Caco-2 (cell line): ENCODE measurements at regions not wholly inside any gene's neighbourhood (a gene's known extent, or its start where the extent isn't known, plus 50 kb on each side); places are given as distances from the start of the nearest gene placed in this dataset.

Experiments
- BruUV-seq: library from RNA; stranded (reverse); fragments of 400-500 nt; replicated peaks from 2 replicates; lab custom pipeline; 2021; lab: Mats Ljungman, UMichigan
- CTCF ChIA-PET: fragments of 300-600 bp; sonication (Branson Sonifier 250); formaldehyde crosslinking; loops from one replicate; lab custom pipeline; 2022; ENCODE audit warnings: antibody characterized with exemption; lab: Charles Lee
- POLR2A ChIA-PET: fragments of 300-600 bp; sonication (Branson Sonifier 250); formaldehyde crosslinking; loops from one replicate; lab custom pipeline; 2022; ENCODE audit warnings: antibody characterized with exemption; lab: Charles Lee
- DNase-seq, 2 experiments: peaks; one replicate each; pipeline versions ENCODE4 v3.0.0 to v3.0.0-alpha.2; 2020 to 2022
- H3K27me3 ChIP-seq: replicated peaks from 2 replicates; pipeline ENCODE4 v1.6.0; 2011; ENCODE audit warnings: low read length; ENCODE audit not compliant: control insufficient read depth, insufficient read depth
- H3K36me3 ChIP-seq: 2 replicates; pipeline ENCODE4 v1.5.1; 2011; ENCODE audit warnings: low read length; ENCODE audit not compliant: control insufficient read depth, insufficient read depth
- H3K4me1 ChIP-seq: fragments of 250-450 bp; sonication (Bioruptor Pico); 2 replicates; pipeline ENCODE4 v1.5.1; 2020; ENCODE audit warnings: mild to moderate bottlenecking
- H3K4me3 ChIP-seq: 2 replicates; pipeline ENCODE4 v1.5.1; 2011; ENCODE audit warnings: low read depth, mild to moderate bottlenecking, control low read depth, low read length
- H3K9me3 ChIP-seq: fragments of 250-450 bp; sonication (Bioruptor Pico); 2 replicates; pipeline ENCODE4 v1.5.1; 2020; ENCODE audit warnings: mild to moderate bottlenecking, moderate library complexity
- H3K27ac Mint-ChIP-seq: one replicate; pipeline ENCODE4 v1.8.0; 2022; ENCODE audit warnings: mixed read lengths; ENCODE audit not compliant: unreplicated experiment
- H3K27me3 Mint-ChIP-seq: one replicate; pipeline ENCODE4 v1.8.0; 2022; ENCODE audit warnings: mixed read lengths; ENCODE audit not compliant: insufficient read depth, unreplicated experiment
- H3K36me3 Mint-ChIP-seq: one replicate; pipeline ENCODE4 v1.8.0; 2022; ENCODE audit warnings: mild to moderate bottlenecking, mixed read lengths; ENCODE audit not compliant: insufficient read depth, unreplicated experiment
- H3K4me1 Mint-ChIP-seq: one replicate; pipeline ENCODE4 v1.8.0; 2022; ENCODE audit warnings: low read depth, mixed read lengths; ENCODE audit not compliant: unreplicated experiment
- H3K4me3 Mint-ChIP-seq: one replicate; pipeline ENCODE4 v1.8.0; 2022; ENCODE audit warnings: mild to moderate bottlenecking, moderate library complexity, mixed read lengths; ENCODE audit not compliant: unreplicated experiment
- H3K9me3 Mint-ChIP-seq: one replicate; pipeline ENCODE4 v1.8.0; 2022; ENCODE audit warnings: mixed read lengths; ENCODE audit not compliant: unreplicated experiment
- intact Hi-C: fragments of 100-400 bp; cut with micrococcal nuclease; formaldehyde crosslinking; loops from one replicate; pipeline ENCODE4 v1.10.0; 2022; ENCODE audit not compliant: unreplicated experiment
- TF ChIP-seq, protein P1 (sequence below), 2 experiments: fragments of 200-600 bp in 1 of 2; IDR thresholded peaks; 1 replicate in 1 of 2; 2 replicates in 1 of 2; pipeline versions ENCODE4 v1.5.1 to v1.8.0; 2011 to 2022; ENCODE audit warnings: antibody characterized with exemption in 1 of 2, control low read depth in 1 of 2, inconsistent platforms in 1 of 2, low read depth in 1 of 2, low read length in 1 of 2, mild to moderate bottlenecking in 1 of 2, moderate library complexity in 1 of 2; ENCODE audit not compliant: insufficient read depth in 1 of 2, severe bottlenecking in 1 of 2, unreplicated experiment in 1 of 2

DNA sequence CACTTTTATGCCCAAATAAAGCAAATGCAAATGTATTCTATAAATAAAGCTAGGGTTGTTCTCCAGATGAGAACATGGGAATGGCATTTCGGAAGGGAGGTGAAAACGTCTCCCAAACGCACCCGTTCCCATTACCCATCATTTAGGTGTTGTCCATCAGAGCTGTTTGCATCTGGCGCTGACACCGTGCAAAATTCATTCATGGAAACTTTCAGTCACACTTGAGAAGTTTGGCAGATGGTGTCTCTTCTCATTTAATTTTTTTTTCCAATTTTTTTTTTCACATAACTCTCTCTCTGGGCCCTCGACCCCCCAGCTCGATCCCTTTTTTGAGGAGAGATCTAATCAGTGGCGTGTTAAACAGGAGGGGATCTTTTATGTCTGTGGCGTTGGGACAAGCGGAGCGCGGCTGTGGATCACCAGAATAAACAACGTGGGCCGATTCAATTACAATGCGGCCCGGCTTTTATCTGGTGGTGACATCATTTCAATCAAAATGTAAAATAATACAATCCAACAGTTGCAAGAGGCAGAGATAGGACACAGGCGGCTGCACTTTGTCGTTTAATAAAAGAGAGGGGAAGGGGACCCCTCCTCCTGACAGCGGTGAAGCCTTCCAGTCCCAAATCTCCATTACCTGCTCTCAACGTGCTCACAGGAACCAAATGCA is 246.1 kb upstream of the IRX4 start:
- Mint-ChIP-seq H3K27ac (no peak overlapping the region), H3K36me3 (no peaks in the 10 kb centered on the region), H3K4me1 (no peaks in the 10 kb centered on the region), H3K4me3 (no peak overlapping the region), H3K9me3 (no peaks in the 10 kb centered on the region), H3K27me3 (peaks cover 16% of the 10 kb centered on the region)
- no TSS peak for BruUV-seq
- ChIA-PET CTCF (no interaction called here), POLR2A (no interaction called here)
- H3K9me3 ChIP-seq, result no peaks in the 10 kb centered on the region
- DNase-seq, result no peak
- H3K4me1 ChIP-seq, result no peaks in the 10 kb centered on the region
- intact Hi-C loops, result no loop called here
- TF ChIP-seq, protein P1, sequence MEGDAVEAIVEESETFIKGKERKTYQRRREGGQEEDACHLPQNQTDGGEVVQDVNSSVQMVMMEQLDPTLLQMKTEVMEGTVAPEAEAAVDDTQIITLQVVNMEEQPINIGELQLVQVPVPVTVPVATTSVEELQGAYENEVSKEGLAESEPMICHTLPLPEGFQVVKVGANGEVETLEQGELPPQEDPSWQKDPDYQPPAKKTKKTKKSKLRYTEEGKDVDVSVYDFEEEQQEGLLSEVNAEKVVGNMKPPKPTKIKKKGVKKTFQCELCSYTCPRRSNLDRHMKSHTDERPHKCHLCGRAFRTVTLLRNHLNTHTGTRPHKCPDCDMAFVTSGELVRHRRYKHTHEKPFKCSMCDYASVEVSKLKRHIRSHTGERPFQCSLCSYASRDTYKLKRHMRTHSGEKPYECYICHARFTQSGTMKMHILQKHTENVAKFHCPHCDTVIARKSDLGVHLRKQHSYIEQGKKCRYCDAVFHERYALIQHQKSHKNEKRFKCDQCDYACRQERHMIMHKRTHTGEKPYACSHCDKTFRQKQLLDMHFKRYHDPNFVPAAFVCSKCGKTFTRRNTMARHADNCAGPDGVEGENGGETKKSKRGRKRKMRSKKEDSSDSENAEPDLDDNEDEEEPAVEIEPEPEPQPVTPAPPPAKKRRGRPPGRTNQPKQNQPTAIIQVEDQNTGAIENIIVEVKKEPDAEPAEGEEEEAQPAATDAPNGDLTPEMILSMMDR (IDR thresholded peaks at IDR 0.05; ENCODE audit: insufficient read depth in 1 of 2, low read depth in 1 of 2, low read length in 1 of 2, severe bottlenecking in 1 of 2, unreplicated experiment in 1 of 2), result no peak
- no peaks in the 10 kb centered on the region for H3K36me3 ChIP-seq
- no peak overlapping the region for H3K4me3 ChIP-seq
- no peaks in the 10 kb centered on the region for H3K27me3 ChIP-seq

DNA sequence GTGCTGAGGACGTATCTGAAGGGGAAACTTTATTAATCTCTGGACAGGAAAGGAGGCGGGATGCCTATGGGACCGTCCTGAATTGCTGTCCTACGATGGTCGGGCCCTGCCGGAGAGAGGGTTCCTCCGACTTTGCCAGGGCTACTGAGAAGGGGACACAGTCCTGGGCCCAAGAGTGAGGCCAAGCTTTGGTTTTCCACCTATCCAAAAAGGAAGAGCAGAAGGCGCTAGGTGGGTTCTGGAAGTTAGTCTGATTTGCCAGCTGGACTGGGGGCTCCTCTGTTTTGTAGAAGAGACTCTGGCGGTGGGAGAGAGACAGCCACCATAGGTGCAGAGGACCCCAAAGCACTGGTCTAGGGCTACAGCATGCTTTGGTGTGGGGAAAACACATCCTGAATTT is 243.8 kb upstream of the IRX4 start:
- Mint-ChIP-seq H3K4me1 (no peaks in the 10 kb centered on the region), H3K36me3 (no peaks in the 10 kb centered on the region), H3K27me3 (peaks cover 26% of the 10 kb centered on the region), H3K9me3 (peaks cover 12% of the 10 kb centered on the region), H3K27ac (no peak overlapping the region), H3K4me3 (no peak overlapping the region)
- no peaks in the 10 kb centered on the region for H3K36me3 ChIP-seq
- H3K4me1 ChIP-seq, result no peaks in the 10 kb centered on the region
- ChIA-PET POLR2A (no interaction called here), CTCF (no interaction called here)
- no peaks in the 10 kb centered on the region for H3K9me3 ChIP-seq
- intact Hi-C loops, result no loop called here
- TF ChIP-seq, protein P1 (IDR thresholded peaks at IDR 0.05; ENCODE audit: insufficient read depth in 1 of 2, low read depth in 1 of 2, low read length in 1 of 2, severe bottlenecking in 1 of 2, unreplicated experiment in 1 of 2), result no peak
- no peaks in the 10 kb centered on the region for H3K27me3 ChIP-seq
- no peak overlapping the region for H3K4me3 ChIP-seq
- BruUV-seq, result no TSS peak
- no peak for DNase-seq

DNA sequence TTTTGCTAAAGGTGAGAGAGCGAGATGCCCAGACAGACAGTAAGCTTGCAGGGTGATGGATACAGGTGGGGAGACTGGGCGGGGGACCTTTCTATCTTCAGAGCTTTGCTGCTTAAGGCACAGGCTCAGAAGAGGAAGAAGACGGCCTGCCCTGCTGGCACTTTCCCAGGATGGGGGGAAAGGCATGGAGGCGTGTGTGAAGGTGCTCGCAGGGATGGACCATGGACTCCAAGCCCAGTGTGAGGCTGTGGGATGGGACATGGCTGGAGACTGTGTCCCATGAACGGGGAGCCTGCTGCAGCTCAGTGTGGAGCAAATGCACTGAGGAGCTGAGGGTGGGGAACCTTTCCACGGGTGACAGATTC is 243.2 kb upstream of the IRX4 start:
- H3K4me3 Mint-ChIP-seq, result no peak overlapping the region
- Histone ChIP-seq H3K4me3 (no peak overlapping the region), H3K36me3 (no peaks in the 10 kb centered on the region), H3K9me3 (no peaks in the 10 kb centered on the region), H3K4me1 (no peaks in the 10 kb centered on the region), H3K27me3 (no peaks in the 10 kb centered on the region)
- H3K4me1 Mint-ChIP-seq, result no peaks in the 10 kb centered on the region
- H3K27me3 Mint-ChIP-seq, result peaks cover 29% of the 10 kb centered on the region
- TF ChIP-seq, protein P1 (IDR thresholded peaks at IDR 0.05; ENCODE audit: insufficient read depth in 1 of 2, low read depth in 1 of 2, low read length in 1 of 2, severe bottlenecking in 1 of 2, unreplicated experiment in 1 of 2), result no peak
- H3K9me3 Mint-ChIP-seq, result peaks cover 16% of the 10 kb centered on the region
- BruUV-seq, result no TSS peak
- CTCF ChIA-PET, result no interaction called here
- intact Hi-C loops, result no loop called here
- DNase-seq, result no peak
- POLR2A ChIA-PET, result no interaction called here
- no peak overlapping the region for H3K27ac Mint-ChIP-seq
- H3K36me3 Mint-ChIP-seq, result no peaks in the 10 kb centered on the region
